Hematopoietic multipotent progenitor cell treated with erythropoietin and hydrocortisone succinate and interleukin-3 and kit ligand, for 6 days (in vitro differentiated cells): ENCODE measurements at regions not wholly inside any gene's neighbourhood (a gene's known extent, or its start where the extent isn't known, plus 50 kb on each side); places are given as distances from the start of the nearest gene placed in this dataset.

Source experiments
- DNase-seq: peaks from one replicate; pipeline ENCODE4 v3.0.0-alpha.2; 2015

- DNase-seq = no peak
Measured at GRCh38 chr12:43294916-43295315, 257.1 kb downstream of the ADAMTS20 start.

GRCh38 chr12:43294147-43294546, 257.9 kb downstream of the ADAMTS20 start:
- no peak for DNase-seq

- no peak for DNase-seq
Measured at GRCh38 chr12:43293396-43293795, 258.6 kb downstream of the ADAMTS20 start.

- DNase-seq = no peak
Measured at GRCh38 chr12:43292699-43293098, 259.3 kb downstream of the ADAMTS20 start.

- DNase-seq = no peak
Measured at GRCh38 chr12:43291516-43291915, 260.5 kb downstream of the ADAMTS20 start.

GRCh38 chr12:43290836-43291235, 261.2 kb downstream of the ADAMTS20 start:
- DNase-seq = no peak

- DNase-seq = no peak
Measured at GRCh38 chr12:43289426-43289801, 262.6 kb downstream of the ADAMTS20 start.

- peak; percentile 11 for DNase-seq
Measured at GRCh38 chr12:43288671-43289425, 263.2 kb downstream of the ADAMTS20 start.

GRCh38 chr12:43287706-43288383, 264.2 kb downstream of the ADAMTS20 start:
- no peak for DNase-seq

GRCh38 chr12:43286986-43287385, 265.0 kb downstream of the ADAMTS20 start:
- no peak for DNase-seq

GRCh38 chr12:43285159-43285598, 266.8 kb downstream of the ADAMTS20 start:
- no peak for DNase-seq

- DNase-seq = no peak
Measured at GRCh38 chr12:43284486-43285158, 267.4 kb downstream of the ADAMTS20 start.

GRCh38 chr12:43283206-43283605, 268.8 kb downstream of the ADAMTS20 start:
- no peak for DNase-seq

- DNase-seq = peak; percentile 5
Measured at GRCh38 chr12:43282106-43282505, 269.9 kb downstream of the ADAMTS20 start.

GRCh38 chr12:43281563-43281962, 270.4 kb downstream of the ADAMTS20 start:
- DNase-seq = no peak

- no peak for DNase-seq
Measured at GRCh38 chr12:43278541-43278832, 273.5 kb downstream of the ADAMTS20 start.

GRCh38 chr12:43277651-43278540, 274.1 kb downstream of the ADAMTS20 start:
- DNase-seq = peak; percentile 15

GRCh38 chr12:43273467-43273866, 278.5 kb downstream of the ADAMTS20 start:
- no peak for DNase-seq

GRCh38 chr12:43271659-43272058, 280.3 kb downstream of the ADAMTS20 start:
- DNase-seq = no peak

GRCh38 chr12:43267818-43268217, 284.2 kb downstream of the ADAMTS20 start:
- DNase-seq = peak; percentile 19

GRCh38 chr12:43261701-43262100, 290.3 kb downstream of the ADAMTS20 start:
- no peak for DNase-seq

- no peak for DNase-seq
Measured at GRCh38 chr12:43255522-43256111, 296.4 kb downstream of the ADAMTS20 start.

GRCh38 chr12:43252585-43252984, 299.4 kb downstream of the ADAMTS20 start:
- DNase-seq = no peak
